H9 (cell line): ENCODE measurements at regions not wholly inside any gene's neighbourhood (a gene's known extent, or its start where the extent isn't known, plus 50 kb on each side); places are given as distances from the start of the nearest gene placed in this dataset.

ENCODE experiments used
- DNase-seq: peaks from one replicate; pipeline ENCODE4 v3.0.0-alpha.2; 2017
- H2AFZ ChIP-seq: one replicate; pipeline ENCODE4 v1.6.1; 2013; ENCODE audit warnings: mild to moderate bottlenecking, low read length, control low read depth, moderate library complexity
- H2AK5ac ChIP-seq: 2 replicates; pipeline ENCODE4 v1.6.1; 2013; ENCODE audit warnings: low read length, control low read depth, mixed read lengths; ENCODE audit not compliant: insufficient read length
- H2BK120ac ChIP-seq: one replicate; pipeline ENCODE4 v1.6.1; 2013; ENCODE audit warnings: low read depth, mild to moderate bottlenecking, low read length, control low read depth, inconsistent platforms; ENCODE audit not compliant: poor library complexity, severe bottlenecking
- H2BK12ac ChIP-seq: 2 replicates; pipeline ENCODE4 v1.6.1; 2013; ENCODE audit warnings: low read length, control low read depth, mixed read lengths, low read depth; ENCODE audit not compliant: insufficient read length
- H2BK15ac ChIP-seq: 2 replicates; pipeline ENCODE4 v1.6.1; 2013; ENCODE audit warnings: low read depth, low read length, control low read depth
- H2BK20ac ChIP-seq: one replicate; pipeline ENCODE4 v1.6.1; 2013; ENCODE audit warnings: low read depth, mild to moderate bottlenecking, low read length, control low read depth, inconsistent platforms; ENCODE audit not compliant: poor library complexity, severe bottlenecking
- H2BK5ac ChIP-seq: 2 replicates; pipeline ENCODE4 v1.6.1; 2013; ENCODE audit warnings: low read length, control low read depth, mixed read lengths; ENCODE audit not compliant: insufficient read length
- H3K14ac ChIP-seq: 2 replicates; pipeline ENCODE4 v1.6.1; 2013; ENCODE audit warnings: low read length, control low read depth; ENCODE audit not compliant: insufficient read depth
- H3K18ac ChIP-seq: 2 replicates; pipeline ENCODE4 v1.6.1; 2013; ENCODE audit warnings: low read depth, mild to moderate bottlenecking, mixed read lengths, low read length, control low read depth; ENCODE audit not compliant: insufficient read length
- H3K23ac ChIP-seq: 2 replicates; pipeline ENCODE4 v1.6.1; 2013; ENCODE audit warnings: low read length, control low read depth, mixed read lengths, low read depth; ENCODE audit not compliant: insufficient read length
- H3K23me2 ChIP-seq: 2 replicates; pipeline ENCODE4 v1.6.1; 2013; ENCODE audit warnings: low read depth, mild to moderate bottlenecking, mixed read lengths, low read length, control low read depth; ENCODE audit not compliant: insufficient read length, poor library complexity, severe bottlenecking
- H3K27ac ChIP-seq: 2 replicates; pipeline ENCODE4 v1.5.1; 2013; ENCODE audit warnings: low read length, control low read depth, mixed read lengths, low read depth; ENCODE audit not compliant: insufficient read length
- H3K27me3 ChIP-seq: 2 replicates; pipeline ENCODE4 v1.6.1; 2013; ENCODE audit warnings: low read length, control low read depth, inconsistent platforms; ENCODE audit not compliant: insufficient read depth
- H3K4ac ChIP-seq: 2 replicates; pipeline ENCODE4 v1.6.1; 2013; ENCODE audit warnings: low read depth, mild to moderate bottlenecking, control low read depth, inconsistent platforms, low read length, moderate library complexity
- H3K4me1 ChIP-seq: 2 replicates; pipeline ENCODE4 v1.6.1; 2013; ENCODE audit warnings: low read length, control low read depth, inconsistent platforms; ENCODE audit not compliant: insufficient read depth
- H3K4me2 ChIP-seq: 2 replicates; pipeline ENCODE4 v1.6.1; 2013; ENCODE audit warnings: low read length, control low read depth, mixed read lengths; ENCODE audit not compliant: insufficient read length, insufficient read depth
- H3K56ac ChIP-seq: 2 replicates; pipeline ENCODE4 v1.6.1; 2013; ENCODE audit warnings: low read depth, mild to moderate bottlenecking, mixed read lengths, low read length, control low read depth; ENCODE audit not compliant: insufficient read length
- H3K79me1 ChIP-seq: 2 replicates; pipeline ENCODE4 v1.6.1; 2013; ENCODE audit warnings: low read depth, mild to moderate bottlenecking, moderate library complexity, low read length, control low read depth, inconsistent platforms; ENCODE audit not compliant: insufficient read depth, poor library complexity, severe bottlenecking
- H3K79me2 ChIP-seq: 2 replicates; pipeline ENCODE4 v1.6.1; 2013; ENCODE audit warnings: low read length, control low read depth, inconsistent platforms; ENCODE audit not compliant: insufficient read depth
- H3K9ac ChIP-seq: 2 replicates; pipeline ENCODE4 v1.6.1; 2013; ENCODE audit warnings: low read length, control low read depth, mixed read lengths; ENCODE audit not compliant: insufficient read length; ENCODE audit errors: extremely low read depth
- H3K9me3 ChIP-seq: one replicate; pipeline ENCODE4 v1.6.1; 2013; ENCODE audit warnings: low read depth, low read length, inconsistent platforms; ENCODE audit not compliant: control insufficient read depth
- H3T11ph ChIP-seq: one replicate; pipeline ENCODE4 v1.6.1; 2013; ENCODE audit warnings: mild to moderate bottlenecking, low read length, control low read depth, inconsistent platforms
- H4K20me1 ChIP-seq: one replicate; pipeline ENCODE4 v1.6.1; 2013; ENCODE audit not compliant: control insufficient read depth, insufficient read length, insufficient read depth
- H4K5ac ChIP-seq: 2 replicates; pipeline ENCODE4 v1.6.1; 2013; ENCODE audit warnings: low read depth, mild to moderate bottlenecking, mixed read lengths, low read length, control low read depth; ENCODE audit not compliant: insufficient read length
- H4K8ac ChIP-seq: replicated peaks from 2 replicates; pipeline ENCODE4 v1.6.1; 2013; ENCODE audit warnings: low read length, control low read depth, mixed read lengths, low read depth; ENCODE audit not compliant: insufficient read length
- H4K91ac ChIP-seq: 2 replicates; pipeline ENCODE4 v1.6.1; 2013; ENCODE audit warnings: low read depth, mild to moderate bottlenecking, moderate library complexity, mixed read lengths, low read length, control low read depth; ENCODE audit not compliant: insufficient read length
- H3K27ac Mint-ChIP-seq, 3 experiments: 2 replicates in 2 of 3; 3 replicates in 1 of 3; pipeline ENCODE4 v1.8.0; 2020 to 2021; ENCODE audit warnings: mixed read lengths in 3 of 3, mild to moderate bottlenecking in 1 of 3, moderate library complexity in 1 of 3
- H3K27me3 Mint-ChIP-seq: 2 replicates; pipeline ENCODE4 v1.8.0; 2021; ENCODE audit warnings: low read depth, mild to moderate bottlenecking, moderate library complexity, mixed read lengths
- H3K36me3 Mint-ChIP-seq, 3 experiments: 2 replicates in 2 of 3; 3 replicates in 1 of 3; pipeline ENCODE4 v1.8.0; 2020 to 2021; ENCODE audit warnings: low read depth in 3 of 3, mixed read lengths in 3 of 3; ENCODE audit not compliant: insufficient read depth in 1 of 3
- H3K4me1 Mint-ChIP-seq, 2 experiments: 2 replicates each; pipeline ENCODE4 v1.8.0; 2020; ENCODE audit warnings: mixed read lengths in 2 of 2
- H3K4me3 Mint-ChIP-seq, 2 experiments: 2 replicates in 1 of 2; 3 replicates in 1 of 2; pipeline ENCODE4 v1.8.0; 2020 to 2021; ENCODE audit warnings: mild to moderate bottlenecking in 2 of 2, mixed read lengths in 2 of 2, moderate library complexity in 1 of 2
- H3K9me3 Mint-ChIP-seq, 2 experiments: 2 replicates in 1 of 2; 3 replicates in 1 of 2; pipeline ENCODE4 v1.8.0; 2020; ENCODE audit warnings: mild to moderate bottlenecking in 2 of 2, mixed read lengths in 2 of 2, moderate library complexity in 1 of 2
- WGBS: extraction: QIAGEN DNeasy Blood & Tissue Kit; methylation state at CpG from one replicate; pipeline ENCODE4 v1.1.7; 2013; ENCODE audit warnings: missing lambda C conversion rate, low lambda C conversion rate, mixed read lengths; ENCODE audit not compliant: insufficient read length; ENCODE audit errors: extremely low coverage; 5-methylcytosine and 5-hydroxymethylcytosine counted together
- TF ChIP-seq, protein P1 (sequence below): fragments of 200-600 bp; sonication (generic); conservative IDR thresholded peaks from 3 replicates; pipeline ENCODE4 v1.8.0; 2021; ENCODE audit warnings: antibody characterized with exemption, mild to moderate bottlenecking

DNA sequence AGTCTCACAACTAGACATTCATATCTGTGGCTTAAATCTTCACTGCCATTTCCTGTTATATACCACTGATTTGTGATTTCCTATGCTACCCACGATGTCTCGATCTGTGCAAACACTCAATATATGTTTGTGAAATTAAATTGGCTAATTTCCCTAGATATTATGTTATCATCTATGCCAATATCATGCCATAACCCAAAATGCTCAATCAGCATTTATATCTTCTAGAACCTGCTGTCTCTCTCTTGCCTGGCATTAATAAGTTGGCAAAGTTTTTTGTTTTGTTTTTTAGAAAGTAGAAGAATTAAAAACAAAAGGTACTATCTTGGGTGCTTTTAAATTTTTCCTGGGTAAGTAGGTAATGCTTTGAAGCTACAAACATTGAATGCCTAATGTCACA lies 358.5 kb upstream of the DAB1 start:
- no CpG with 5 or more reads among the region's 2 CpGs for WGBS

More for the DNA sequence above, 358.5 kb upstream of the DAB1 start:
- Histone ChIP-seq H3K14ac (no peak overlapping the region), H3T11ph (no peak overlapping the region), H3K23ac (no peak overlapping the region), H2BK5ac (no peak overlapping the region), H3K56ac (no peak overlapping the region), H4K8ac (no peak overlapping the region), H4K91ac (no peak overlapping the region), H3K9ac (no peak overlapping the region), H2BK12ac (no peak overlapping the region), H3K79me1 (no peaks in the 10 kb centered on the region), H2BK20ac (no peak overlapping the region), H3K23me2 (no peaks in the 10 kb centered on the region), H2BK15ac (no peak overlapping the region), H3K4me2 (no peak overlapping the region), H4K5ac (no peak overlapping the region), H4K20me1 (no peaks in the 10 kb centered on the region), H3K4ac (no peak overlapping the region), H3K79me2 (no peaks in the 10 kb centered on the region), H2AFZ (no peak overlapping the region), H3K4me1 (no peaks in the 10 kb centered on the region; the same call in 1 of the 2 replicates), H3K27me3 (no peaks in the 10 kb centered on the region), H3K9me3 (no peaks in the 10 kb centered on the region), H2BK120ac (no peak overlapping the region), H3K18ac (no peak overlapping the region), H3K27ac (no peak overlapping the region), H2AK5ac (no peak overlapping the region)
- Mint-ChIP-seq H3K36me3 (no peaks in the 10 kb centered on the region), H3K9me3 (no peaks in the 10 kb centered on the region), H3K27me3 (no peaks in the 10 kb centered on the region), H3K27ac (no peak overlapping the region), H3K4me1 (peaks cover 6 to 8% of the 10 kb centered on the region in 2 experiments), H3K4me3 (no peak overlapping the region)
- TF ChIP-seq, protein P1, sequence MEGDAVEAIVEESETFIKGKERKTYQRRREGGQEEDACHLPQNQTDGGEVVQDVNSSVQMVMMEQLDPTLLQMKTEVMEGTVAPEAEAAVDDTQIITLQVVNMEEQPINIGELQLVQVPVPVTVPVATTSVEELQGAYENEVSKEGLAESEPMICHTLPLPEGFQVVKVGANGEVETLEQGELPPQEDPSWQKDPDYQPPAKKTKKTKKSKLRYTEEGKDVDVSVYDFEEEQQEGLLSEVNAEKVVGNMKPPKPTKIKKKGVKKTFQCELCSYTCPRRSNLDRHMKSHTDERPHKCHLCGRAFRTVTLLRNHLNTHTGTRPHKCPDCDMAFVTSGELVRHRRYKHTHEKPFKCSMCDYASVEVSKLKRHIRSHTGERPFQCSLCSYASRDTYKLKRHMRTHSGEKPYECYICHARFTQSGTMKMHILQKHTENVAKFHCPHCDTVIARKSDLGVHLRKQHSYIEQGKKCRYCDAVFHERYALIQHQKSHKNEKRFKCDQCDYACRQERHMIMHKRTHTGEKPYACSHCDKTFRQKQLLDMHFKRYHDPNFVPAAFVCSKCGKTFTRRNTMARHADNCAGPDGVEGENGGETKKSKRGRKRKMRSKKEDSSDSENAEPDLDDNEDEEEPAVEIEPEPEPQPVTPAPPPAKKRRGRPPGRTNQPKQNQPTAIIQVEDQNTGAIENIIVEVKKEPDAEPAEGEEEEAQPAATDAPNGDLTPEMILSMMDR: no peak
- DNase-seq: no peak
